ENCODE measurements at regions not wholly inside any gene's neighbourhood (a gene's known extent, or its start where the extent isn't known, plus 50 kb on each side); places are given as distances from the start of the nearest gene placed in this dataset.

DNA sequence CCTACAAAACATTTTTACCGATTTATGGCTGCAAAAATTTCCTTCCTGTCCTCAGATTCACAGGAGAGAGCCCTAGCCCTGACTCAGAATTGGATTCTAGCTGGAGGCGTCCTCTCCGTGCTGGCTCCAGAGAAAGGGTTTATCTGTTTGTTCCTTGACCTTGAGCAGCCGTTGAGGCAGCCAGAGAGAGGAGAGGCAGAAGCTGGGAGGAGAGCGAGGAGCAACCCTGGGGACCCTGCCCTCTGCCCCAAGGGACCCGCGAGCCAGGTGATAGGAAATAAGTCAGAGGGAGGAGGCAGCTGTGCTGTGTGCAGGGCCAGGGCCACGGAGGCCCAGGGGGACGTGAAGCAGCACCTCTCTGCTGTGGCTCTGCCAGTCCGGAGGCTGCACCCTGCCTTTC is 75.6 kb downstream of the IGLL1 start:
- Mint-ChIP-seq H3K4me3 (no peak overlapping the region), H3K9me3 (peaks cover 0 to 1% (median 0%) of the 10 kb centered on the region in 7 donors), H3K27ac (no peak overlapping the region), H3K27me3 (peaks cover 10% of the 10 kb centered on the region), H3K36me3 (no peaks in the 10 kb centered on the region), H3K4me1 (peaks cover 0 to 3% (median 0%) of the 10 kb centered on the region in 4 donors)
- Histone ChIP-seq H3K27ac (ENCODE audit: insufficient read depth, low read length, poor library complexity, severe bottlenecking) (no peak overlapping the region), H3K4me3 (ENCODE audit: low read depth, low read length) (no peak overlapping the region), H3K27me3 (ENCODE audit: control insufficient read depth, insufficient read depth, low read length) (no peaks in the 10 kb centered on the region), H3K36me3 (ENCODE audit: control insufficient read depth, insufficient read depth, low read length) (no peaks in the 10 kb centered on the region), H3K9me3 (ENCODE audit: control insufficient read depth in 2 of 2, low read length in 2 of 2) (no peaks in the 10 kb centered on the region), H3K4me1 (ENCODE audit: control insufficient read depth, insufficient read depth, low read length, poor library complexity, severe bottlenecking) (no peaks in the 10 kb centered on the region)
- DNase-seq (no peak), ATAC-seq (ENCODE audit: low read depth in 2 of 2) (no peak)

DNA sequence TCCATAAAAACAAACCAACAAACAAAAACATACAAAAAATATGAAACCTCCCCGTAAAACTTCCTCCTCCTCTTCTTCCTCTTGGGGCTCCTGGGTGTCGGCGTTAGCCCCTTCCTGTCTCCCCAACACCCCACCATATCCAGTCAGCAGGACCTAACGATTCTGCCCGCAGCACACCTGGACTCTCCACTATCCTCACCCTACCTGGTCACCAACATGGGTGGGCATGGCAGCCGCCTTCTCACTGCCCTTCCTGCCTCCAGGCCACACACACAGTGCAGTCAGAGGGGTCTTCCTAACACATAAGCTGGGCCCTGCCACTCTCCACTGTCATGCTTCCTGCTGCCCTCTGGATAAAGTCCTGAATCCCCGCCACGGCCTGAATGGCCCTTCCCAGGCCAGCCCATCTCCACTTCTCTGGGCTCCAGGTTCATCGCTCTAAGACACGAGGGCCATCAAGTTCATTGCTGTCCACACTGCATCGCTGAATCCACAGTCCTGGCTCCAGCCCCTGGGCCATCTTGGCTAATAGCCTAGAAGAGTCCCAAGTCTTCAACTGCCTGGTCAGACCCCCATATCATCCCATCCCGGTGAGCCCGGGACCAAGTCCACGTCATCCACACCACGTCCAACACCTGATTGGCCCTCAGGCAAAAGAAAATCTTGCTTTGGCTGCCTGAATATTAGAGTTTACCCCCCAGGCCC is 76.2 kb downstream of the IGLL1 start:
- Histone ChIP-seq H3K4me3 (ENCODE audit: low read depth, low read length) (no peak overlapping the region), H3K27ac (ENCODE audit: insufficient read depth, low read length, poor library complexity, severe bottlenecking) (no peak overlapping the region), H3K27me3 (ENCODE audit: control insufficient read depth, insufficient read depth, low read length) (no peaks in the 10 kb centered on the region), H3K36me3 (ENCODE audit: control insufficient read depth, insufficient read depth, low read length) (no peaks in the 10 kb centered on the region), H3K9me3 (ENCODE audit: control insufficient read depth in 2 of 2, low read length in 2 of 2) (no peaks in the 10 kb centered on the region), H3K4me1 (ENCODE audit: control insufficient read depth, insufficient read depth, low read length, poor library complexity, severe bottlenecking) (no peaks in the 10 kb centered on the region)
- no peak for ATAC-seq (ENCODE audit: low read depth in 2 of 2)
- Mint-ChIP-seq H3K27me3 (peaks cover 10% of the 10 kb centered on the region), H3K4me3 (no peak overlapping the region), H3K36me3 (no peaks in the 10 kb centered on the region), H3K9me3 (peaks cover 0 to 1% (median 0%) of the 10 kb centered on the region in 7 donors), H3K27ac (no peak overlapping the region), H3K4me1 (peaks cover 0 to 3% (median 0%) of the 10 kb centered on the region in 4 donors)
- DNase-seq: no peak

DNA sequence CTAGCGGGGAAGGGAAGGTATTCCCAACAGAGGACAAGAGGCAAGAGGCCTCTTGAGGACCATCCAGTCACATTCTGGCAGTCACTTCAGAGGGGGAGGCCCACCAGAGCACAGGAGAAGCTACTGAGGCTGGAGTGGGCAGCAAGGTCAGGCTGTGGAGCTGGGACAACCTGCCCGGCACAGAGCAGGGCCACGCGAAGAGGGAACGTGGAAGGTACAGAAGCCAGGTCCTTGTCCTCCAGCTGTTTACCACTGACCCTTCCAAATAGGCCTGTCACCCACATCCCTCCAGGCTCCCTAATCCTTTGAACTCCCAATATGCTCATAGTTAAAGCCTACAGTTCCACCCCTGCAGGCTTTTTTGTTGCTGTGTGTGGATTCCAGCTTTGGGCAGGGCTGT is 76.9 kb downstream of the IGLL1 start:
- Histone ChIP-seq H3K36me3 (ENCODE audit: control insufficient read depth, insufficient read depth, low read length) (no peaks in the 10 kb centered on the region), H3K4me3 (ENCODE audit: low read depth, low read length) (no peak overlapping the region), H3K27me3 (ENCODE audit: control insufficient read depth, insufficient read depth, low read length) (no peaks in the 10 kb centered on the region), H3K4me1 (ENCODE audit: control insufficient read depth, insufficient read depth, low read length, poor library complexity, severe bottlenecking) (no peaks in the 10 kb centered on the region), H3K27ac (ENCODE audit: insufficient read depth, low read length, poor library complexity, severe bottlenecking) (no peak overlapping the region), H3K9me3 (ENCODE audit: control insufficient read depth in 2 of 2, low read length in 2 of 2) (no peaks in the 10 kb centered on the region)
- Mint-ChIP-seq H3K27me3 (peaks cover 10% of the 10 kb centered on the region), H3K27ac (no peak overlapping the region), H3K36me3 (no peaks in the 10 kb centered on the region), H3K4me3 (no peak overlapping the region), H3K9me3 (peaks cover 0 to 1% (median 0%) of the 10 kb centered on the region in 7 donors), H3K4me1 (peaks cover 0 to 3% (median 0%) of the 10 kb centered on the region in 4 donors)
- DNase-seq (no peak), ATAC-seq (ENCODE audit: low read depth in 2 of 2) (no peak)

DNA sequence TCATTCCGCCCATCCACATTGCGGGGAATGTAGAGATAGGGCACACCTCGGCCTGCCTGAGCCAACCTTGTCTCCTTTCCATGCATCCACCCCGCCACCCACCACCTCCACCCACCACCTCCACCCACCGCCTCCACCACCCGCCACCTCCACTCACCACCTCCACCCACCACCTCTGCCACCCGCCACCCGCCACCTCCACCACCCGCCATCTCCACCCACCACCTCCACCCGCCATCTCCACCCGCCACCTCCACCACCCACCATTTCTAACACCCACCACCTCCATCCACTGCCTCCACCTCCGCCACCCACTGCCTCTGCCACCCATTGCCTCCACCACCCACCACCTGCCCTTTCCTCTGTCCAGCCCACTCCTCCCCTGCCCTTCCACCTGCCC is 78.4 kb downstream of the IGLL1 start:
- Histone ChIP-seq H3K36me3 (ENCODE audit: control insufficient read depth, insufficient read depth, low read length) (no peaks in the 10 kb centered on the region), H3K4me1 (ENCODE audit: control insufficient read depth, insufficient read depth, low read length, poor library complexity, severe bottlenecking) (no peaks in the 10 kb centered on the region), H3K27me3 (ENCODE audit: control insufficient read depth, insufficient read depth, low read length) (no peaks in the 10 kb centered on the region), H3K9me3 (ENCODE audit: control insufficient read depth in 2 of 2, low read length in 2 of 2) (no peaks in the 10 kb centered on the region), H3K4me3 (ENCODE audit: low read depth, low read length) (no peak overlapping the region), H3K27ac (ENCODE audit: insufficient read depth, low read length, poor library complexity, severe bottlenecking) (no peak overlapping the region)
- peaks cover 0 to 1% (median 0%) of the 10 kb centered on the region in 7 donors for H3K9me3 Mint-ChIP-seq
- DNase-seq (no peak), ATAC-seq (ENCODE audit: low read depth in 2 of 2) (no peak)
- H3K4me3 Mint-ChIP-seq: no peak overlapping the region
- H3K4me1 Mint-ChIP-seq: peaks cover 0 to 3% (median 0%) of the 10 kb centered on the region in 4 donors
- no peaks in the 10 kb centered on the region for H3K36me3 Mint-ChIP-seq
- H3K27ac Mint-ChIP-seq: no peak overlapping the region
- peaks cover 5% of the 10 kb centered on the region for H3K27me3 Mint-ChIP-seq

DNA sequence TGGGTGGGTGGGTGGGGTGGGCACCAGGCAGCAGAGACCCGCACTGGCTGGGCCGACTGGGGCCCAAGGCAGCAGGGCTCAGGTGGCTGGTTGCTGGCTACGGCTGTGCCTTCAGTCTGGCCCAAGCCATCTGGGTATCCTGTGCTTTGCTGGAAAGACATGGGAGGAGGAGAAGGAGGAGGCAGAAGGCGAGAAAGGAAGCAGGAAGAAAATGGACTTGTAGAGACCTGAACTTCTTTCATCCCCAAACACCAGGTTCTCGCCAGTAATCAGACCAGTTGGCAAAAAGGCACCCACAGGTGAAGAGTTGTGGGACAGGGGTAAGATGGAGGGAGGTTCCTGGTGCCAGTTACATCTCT is 78.8 kb downstream of the IGLL1 start:
- H3K9me3 Mint-ChIP-seq: peaks cover 0 to 1% (median 0%) of the 10 kb centered on the region in 7 donors
- no peaks in the 10 kb centered on the region for H3K36me3 Mint-ChIP-seq
- Histone ChIP-seq H3K4me3 (ENCODE audit: low read depth, low read length) (no peak overlapping the region), H3K4me1 (ENCODE audit: control insufficient read depth, insufficient read depth, low read length, poor library complexity, severe bottlenecking) (no peaks in the 10 kb centered on the region), H3K27ac (ENCODE audit: insufficient read depth, low read length, poor library complexity, severe bottlenecking) (no peak overlapping the region), H3K9me3 (ENCODE audit: control insufficient read depth in 2 of 2, low read length in 2 of 2) (no peaks in the 10 kb centered on the region), H3K27me3 (ENCODE audit: control insufficient read depth, insufficient read depth, low read length) (no peaks in the 10 kb centered on the region), H3K36me3 (ENCODE audit: control insufficient read depth, insufficient read depth, low read length) (no peaks in the 10 kb centered on the region)
- H3K4me1 Mint-ChIP-seq: peaks cover 0 to 6% (median 1%) of the 10 kb centered on the region in 4 donors
- no peak overlapping the region for H3K27ac Mint-ChIP-seq
- DNase-seq (no peak), ATAC-seq (ENCODE audit: low read depth in 2 of 2) (no peak)
- no peak overlapping the region for H3K4me3 Mint-ChIP-seq
- H3K27me3 Mint-ChIP-seq: peaks cover 5% of the 10 kb centered on the region

DNA sequence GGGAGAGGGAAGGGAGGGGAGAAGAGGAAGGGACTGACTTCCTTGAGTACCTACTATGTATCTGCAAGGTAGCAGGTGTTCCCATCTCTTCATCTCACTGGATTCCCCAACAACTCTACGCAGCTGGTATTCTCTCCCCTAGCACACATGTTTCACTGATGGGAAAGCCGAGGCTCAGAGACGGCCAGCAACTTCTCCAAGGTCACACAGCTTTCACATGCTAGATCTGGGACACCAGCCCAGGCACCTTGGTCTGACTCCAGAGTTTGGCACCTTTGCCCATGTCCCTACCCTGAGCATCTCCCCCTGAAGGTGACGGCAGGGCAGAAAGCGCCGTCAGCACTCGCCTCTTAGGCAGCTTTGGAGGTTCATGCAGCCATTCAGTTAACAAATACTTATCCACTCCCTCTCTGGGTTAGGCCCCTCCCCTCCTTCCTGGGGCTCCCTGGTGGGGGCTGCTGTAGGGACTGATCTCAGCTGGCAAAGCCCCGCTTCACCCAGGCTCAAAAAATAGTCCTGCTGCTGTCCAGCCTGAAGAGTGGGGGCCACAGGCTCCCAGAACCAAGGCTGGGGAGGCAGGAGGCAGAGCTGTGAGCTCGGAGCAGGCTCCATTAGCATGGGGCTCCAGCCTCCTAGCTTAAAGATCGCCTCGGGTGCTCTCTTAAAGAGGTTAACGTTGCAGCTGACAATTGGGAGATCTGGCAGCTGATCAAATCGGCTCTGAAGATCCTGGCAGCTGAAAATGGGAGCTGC is 79.4 kb downstream of the IGLL1 start:
- no peaks in the 10 kb centered on the region for H3K9me3 ChIP-seq (ENCODE audit: control insufficient read depth in 2 of 2, low read length in 2 of 2)
- Mint-ChIP-seq H3K27ac (no peak overlapping the region), H3K4me3 (no peak overlapping the region), H3K36me3 (no peaks in the 10 kb centered on the region), H3K4me1 (peaks cover 0 to 12% (median 6%) of the 10 kb centered on the region in 4 donors), H3K27me3 (peaks cover 5% of the 10 kb centered on the region), H3K9me3 (peaks cover 0 to 1% (median 0%) of the 10 kb centered on the region in 7 donors)
- DNase-seq (no peak), ATAC-seq (ENCODE audit: low read depth in 2 of 2) (no peak)
- H3K36me3 ChIP-seq (ENCODE audit: control insufficient read depth, insufficient read depth, low read length): no peaks in the 10 kb centered on the region
- H3K27ac ChIP-seq (ENCODE audit: insufficient read depth, low read length, poor library complexity, severe bottlenecking): no peak overlapping the region
- H3K4me1 ChIP-seq (ENCODE audit: control insufficient read depth, insufficient read depth, low read length, poor library complexity, severe bottlenecking): peaks cover 4% of the 10 kb centered on the region
- no peaks in the 10 kb centered on the region for H3K27me3 ChIP-seq (ENCODE audit: control insufficient read depth, insufficient read depth, low read length)
- no peak overlapping the region for H3K4me3 ChIP-seq (ENCODE audit: low read depth, low read length)

DNA sequence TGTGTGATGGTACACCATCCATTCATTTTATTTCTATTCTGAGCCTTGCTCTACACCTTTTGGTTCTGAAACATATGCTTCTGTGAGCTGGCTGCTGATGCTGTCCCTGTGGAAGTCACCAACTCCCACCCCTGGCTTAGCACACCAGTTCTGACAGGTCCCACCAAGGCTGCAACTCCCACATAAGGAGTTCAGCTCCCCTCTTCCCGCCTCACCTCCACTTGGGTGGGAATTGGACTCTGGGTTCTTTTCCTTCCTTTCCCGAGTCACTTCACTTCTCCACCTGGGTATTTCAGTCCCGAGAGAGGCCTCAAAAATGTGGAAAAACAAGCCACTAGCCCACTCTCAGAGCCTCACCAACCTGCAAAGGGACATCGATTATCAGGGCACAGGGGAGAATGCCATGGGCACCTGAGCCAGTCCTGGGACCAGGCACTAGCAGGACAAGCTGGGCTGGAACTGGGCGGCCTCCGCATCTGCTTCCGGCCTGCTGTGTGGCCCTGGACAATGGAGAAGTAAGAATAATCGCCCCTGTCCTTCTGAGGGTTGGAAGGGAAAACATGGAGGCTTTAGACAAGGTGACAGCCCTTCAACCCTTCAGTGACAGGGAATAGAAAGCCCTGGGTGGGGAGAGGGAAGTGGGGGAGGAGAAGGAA is 80.1 kb downstream of the IGLL1 start:
- Histone ChIP-seq H3K27ac (ENCODE audit: insufficient read depth, low read length, poor library complexity, severe bottlenecking) (no peak overlapping the region), H3K27me3 (ENCODE audit: control insufficient read depth, insufficient read depth, low read length) (no peaks in the 10 kb centered on the region), H3K4me1 (ENCODE audit: control insufficient read depth, insufficient read depth, low read length, poor library complexity, severe bottlenecking) (peaks cover 4% of the 10 kb centered on the region), H3K4me3 (ENCODE audit: low read depth, low read length) (no peak overlapping the region), H3K9me3 (ENCODE audit: control insufficient read depth in 2 of 2, low read length in 2 of 2) (no peaks in the 10 kb centered on the region), H3K36me3 (ENCODE audit: control insufficient read depth, insufficient read depth, low read length) (no peaks in the 10 kb centered on the region)
- Mint-ChIP-seq H3K4me3 (no peak overlapping the region), H3K27ac (no peak overlapping the region), H3K4me1 (peaks cover 0 to 16% (median 8%) of the 10 kb centered on the region in 4 donors), H3K9me3 (peaks cover 0 to 1% (median 0%) of the 10 kb centered on the region in 7 donors), H3K36me3 (no peaks in the 10 kb centered on the region), H3K27me3 (peaks cover 5% of the 10 kb centered on the region)
- ATAC-seq (ENCODE audit: low read depth in 2 of 2) (no peak), DNase-seq (no peak)

Measured in CD4-positive, CD25-positive, alpha-beta regulatory T cell (primary cell).